ENCODE measurements at regions not wholly inside any gene's neighbourhood (a gene's known extent, or its start where the extent isn't known, plus 50 kb on each side); places are given as distances from the start of the nearest gene placed in this dataset.

DNA sequence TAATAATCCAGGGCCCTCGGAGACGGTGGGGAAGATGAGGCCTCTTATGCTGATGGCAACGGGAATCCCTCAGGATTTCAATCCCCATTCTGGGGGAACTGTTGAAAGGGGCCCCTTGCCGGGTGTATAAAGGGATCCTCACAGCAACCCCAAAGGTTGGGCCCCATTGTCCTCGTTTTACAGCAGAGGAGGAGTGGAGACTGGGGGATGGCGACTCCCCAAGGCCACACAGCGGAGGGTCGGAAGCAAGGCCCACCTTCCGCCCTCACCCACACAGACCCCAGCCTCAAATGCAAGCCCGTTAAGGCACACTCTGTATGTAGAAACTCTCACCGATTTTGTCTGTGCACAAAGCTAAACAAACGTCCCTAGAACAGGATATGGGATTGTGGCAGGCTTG is 327.9 kb upstream of the DIO3 start:
- no peaks in the 10 kb centered on the region for H4K20me1 ChIP-seq (ENCODE audit: insufficient read depth, low read length)
- in situ Hi-C loops (cut with HindIII; ENCODE audit: extremely low pct_ligation_motif_present, low pct_unique_long_range_greater_than_20kb) (loop anchor here (10.0 kb wide), 1 partner anchor 329 kb away; the partner anchor contains the start of gene RTL1), intact Hi-C loops (cut with micrococcal nuclease; ENCODE audit: unreplicated experiment) (no loop called here)
- 5% methylated on average over 4 of the region's 12 CpGs for WGBS (ENCODE audit: low lambda C conversion rate)
- ChIA-PET CTCF (ENCODE audit: low intra/inter-chr PET ratio, low total read pairs) (no interaction called here), POLR2A (no interaction called here)
- TF ChIP-seq ZNF225 (CRISPR knock-in tag; IDR thresholded peaks at IDR 0.05) = no peak
- TF ChIP-seq, protein P1, sequence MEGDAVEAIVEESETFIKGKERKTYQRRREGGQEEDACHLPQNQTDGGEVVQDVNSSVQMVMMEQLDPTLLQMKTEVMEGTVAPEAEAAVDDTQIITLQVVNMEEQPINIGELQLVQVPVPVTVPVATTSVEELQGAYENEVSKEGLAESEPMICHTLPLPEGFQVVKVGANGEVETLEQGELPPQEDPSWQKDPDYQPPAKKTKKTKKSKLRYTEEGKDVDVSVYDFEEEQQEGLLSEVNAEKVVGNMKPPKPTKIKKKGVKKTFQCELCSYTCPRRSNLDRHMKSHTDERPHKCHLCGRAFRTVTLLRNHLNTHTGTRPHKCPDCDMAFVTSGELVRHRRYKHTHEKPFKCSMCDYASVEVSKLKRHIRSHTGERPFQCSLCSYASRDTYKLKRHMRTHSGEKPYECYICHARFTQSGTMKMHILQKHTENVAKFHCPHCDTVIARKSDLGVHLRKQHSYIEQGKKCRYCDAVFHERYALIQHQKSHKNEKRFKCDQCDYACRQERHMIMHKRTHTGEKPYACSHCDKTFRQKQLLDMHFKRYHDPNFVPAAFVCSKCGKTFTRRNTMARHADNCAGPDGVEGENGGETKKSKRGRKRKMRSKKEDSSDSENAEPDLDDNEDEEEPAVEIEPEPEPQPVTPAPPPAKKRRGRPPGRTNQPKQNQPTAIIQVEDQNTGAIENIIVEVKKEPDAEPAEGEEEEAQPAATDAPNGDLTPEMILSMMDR (CRISPR knock-in tag; IDR thresholded peaks at IDR 0.05) = no peak
- no peak for TF ChIP-seq ESRRA (CRISPR knock-in tag; IDR thresholded peaks at IDR 0.05; ENCODE audit: low read depth)
- no peak for TF ChIP-seq KDM6A (CRISPR knock-in tag; IDR thresholded peaks at IDR 0.05; ENCODE audit: low read depth)
- TF ChIP-seq BCL3 (CRISPR knock-in tag; IDR thresholded peaks at IDR 0.05) = no peak
- no peak for TF ChIP-seq POLR2AphosphoS5 (IDR thresholded peaks at IDR 0.05; ENCODE audit: low read depth, low read length)
- TF ChIP-seq SMAD9 (CRISPR knock-in tag; IDR thresholded peaks at IDR 0.05) = no peak
- TF ChIP-seq ZNF576 (CRISPR knock-in tag; IDR thresholded peaks at IDR 0.05) = no peak
- TF ChIP-seq NBN (conservative IDR thresholded peaks at IDR 0.05) = no peak
- no peak for TF ChIP-seq GATAD2A (CRISPR knock-in tag; IDR thresholded peaks at IDR 0.05)
- TF ChIP-seq SMAD3 (CRISPR knock-in tag; IDR thresholded peaks at IDR 0.05) = no peak
- TF ChIP-seq, protein P2, sequence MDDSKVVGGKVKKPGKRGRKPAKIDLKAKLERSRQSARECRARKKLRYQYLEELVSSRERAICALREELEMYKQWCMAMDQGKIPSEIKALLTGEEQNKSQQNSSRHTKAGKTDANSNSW (CRISPR knock-in tag; IDR thresholded peaks at IDR 0.05; ENCODE audit: borderline replicate concordance) = no peak
- no TSS peak for BruUV-seq (replicated peaks)
- H3K9me3 ChIP-seq (ENCODE audit: low read length) = no peaks in the 10 kb centered on the region
- no peaks in the 10 kb centered on the region for H3K79me2 ChIP-seq (ENCODE audit: insufficient read depth, low read length)
- H3K36me3 ChIP-seq (replicated peaks in 1 of 2; ENCODE audit: control insufficient read depth in 1 of 2, insufficient read depth in 2 of 2, low read length in 2 of 2) = no peaks in the 10 kb centered on the region
- H3K27ac ChIP-seq (ENCODE audit: extremely low read length, insufficient read depth, low read length) = no peak overlapping the region
- no peak overlapping the region for H3K9ac ChIP-seq (ENCODE audit: insufficient read depth, low read depth, low read length)
- H3K4me2 ChIP-seq (ENCODE audit: low read depth, low read length) = no peak overlapping the region
- no peak overlapping the region for H2AFZ ChIP-seq (ENCODE audit: low read length)
- H3K27me3 ChIP-seq (ENCODE audit: control insufficient read depth in 1 of 2, insufficient read depth in 2 of 2, low read length in 2 of 2) = peaks cover 0 to 10% of the 10 kb centered on the region in 2 experiments; a peak in 2 of 5 replicates
- no peak for FAIRE-seq
- no peak for ATAC-seq
- H3K4me1 ChIP-seq (ENCODE audit: insufficient read depth, low read length) = peaks cover 56% of the 10 kb centered on the region
- H3K4me3 ChIP-seq (replicated peaks in 1 of 3; ENCODE audit: insufficient read depth in 1 of 3, low read depth in 2 of 3, low read length in 3 of 3) = no peak overlapping the region
- no peak for DNase-seq (ENCODE audit: low spot score)
